ENCODE measurements at regions not wholly inside any gene's neighbourhood (a gene's known extent, or its start where the extent isn't known, plus 50 kb on each side); places are given as distances from the start of the nearest gene placed in this dataset.

- H3K27ac ChIP-seq: no peak overlapping the region
- TF ChIP-seq, protein P1, sequence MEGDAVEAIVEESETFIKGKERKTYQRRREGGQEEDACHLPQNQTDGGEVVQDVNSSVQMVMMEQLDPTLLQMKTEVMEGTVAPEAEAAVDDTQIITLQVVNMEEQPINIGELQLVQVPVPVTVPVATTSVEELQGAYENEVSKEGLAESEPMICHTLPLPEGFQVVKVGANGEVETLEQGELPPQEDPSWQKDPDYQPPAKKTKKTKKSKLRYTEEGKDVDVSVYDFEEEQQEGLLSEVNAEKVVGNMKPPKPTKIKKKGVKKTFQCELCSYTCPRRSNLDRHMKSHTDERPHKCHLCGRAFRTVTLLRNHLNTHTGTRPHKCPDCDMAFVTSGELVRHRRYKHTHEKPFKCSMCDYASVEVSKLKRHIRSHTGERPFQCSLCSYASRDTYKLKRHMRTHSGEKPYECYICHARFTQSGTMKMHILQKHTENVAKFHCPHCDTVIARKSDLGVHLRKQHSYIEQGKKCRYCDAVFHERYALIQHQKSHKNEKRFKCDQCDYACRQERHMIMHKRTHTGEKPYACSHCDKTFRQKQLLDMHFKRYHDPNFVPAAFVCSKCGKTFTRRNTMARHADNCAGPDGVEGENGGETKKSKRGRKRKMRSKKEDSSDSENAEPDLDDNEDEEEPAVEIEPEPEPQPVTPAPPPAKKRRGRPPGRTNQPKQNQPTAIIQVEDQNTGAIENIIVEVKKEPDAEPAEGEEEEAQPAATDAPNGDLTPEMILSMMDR (IDR thresholded peaks at IDR 0.05): no peak
- DNase-seq (ENCODE audit: low spot score): no peak
- no peak overlapping the region for H3K4me3 ChIP-seq
These were observed 50.1 kb upstream of the GAREM1 start for GRCh38 chr18:32520771-32521170.
